GM13977 (cell line): ENCODE measurements at regions not wholly inside any gene's neighbourhood (a gene's known extent, or its start where the extent isn't known, plus 50 kb on each side); places are given as distances from the start of the nearest gene placed in this dataset.

ENCODE experiments used
- DNase-seq: peaks from one replicate; pipeline ENCODE4 v3.0.0; 2012; ENCODE audit warnings: low spot score
- CTCF ChIP-seq: IDR thresholded peaks from 2 replicates; pipeline ENCODE4 v1.5.1; 2012; ENCODE audit warnings: mild to moderate bottlenecking, control low read depth; ENCODE audit not compliant: insufficient read depth; ENCODE audit errors: extremely low read depth, missing control alignments
- in situ Hi-C: fragments of 300-500 bp; cut with MboI; formaldehyde crosslinking; loops from one replicate; pipeline ENCODE4 v1.12.0; 2022; ENCODE audit warnings: low sequenced_read_pairs, low pct_unique_long_range_greater_than_20kb, mixed read lengths, inconsistent platforms; ENCODE audit not compliant: unreplicated experiment

GRCh38 chr6:108777536-108777935, 70.7 kb upstream of the ARMC2 start:
- in situ Hi-C loops = no loop called here
- no peak for TF ChIP-seq CTCF
- DNase-seq = no peak

GRCh38 chr6:108778421-108779186, 69.6 kb upstream of the ARMC2 start:
- in situ Hi-C loops = no loop called here
- no peak for DNase-seq
- no peak for TF ChIP-seq CTCF

GRCh38 chr6:108779536-108780275, 68.5 kb upstream of the ARMC2 start:
- TF ChIP-seq CTCF = no peak
- in situ Hi-C loops = loop anchor here (10.0 kb wide), 1 partner anchor 235 kb away; no protein-coding TSS in a partner anchor
- no peak for DNase-seq

GRCh38 chr6:108780784-108781183, 67.4 kb upstream of the ARMC2 start:
- in situ Hi-C loops = loop anchor here (10.0 kb wide), 1 partner anchor 236 kb away; no protein-coding TSS in a partner anchor
- no peak for TF ChIP-seq CTCF
- DNase-seq = no peak

- TF ChIP-seq CTCF = no peak
- in situ Hi-C loops = loop anchor here (10.0 kb wide), 1 partner anchor 237 kb away; no protein-coding TSS in a partner anchor
- DNase-seq = no peak
Observed at GRCh38 chr6:108781419-108782100, 66.7 kb upstream of the ARMC2 start.

- DNase-seq = peak; percentile 79
- in situ Hi-C loops = loop anchor here (10.0 kb wide), 1 partner anchor 238 kb away; no protein-coding TSS in a partner anchor
- TF ChIP-seq CTCF = peak; percentile 76
Observed at GRCh38 chr6:108782179-108783041, 65.8 kb upstream of the ARMC2 start.
